IgD-negative memory B cell (primary cell): ENCODE measurements at regions not wholly inside any gene's neighbourhood (a gene's known extent, or its start where the extent isn't known, plus 50 kb on each side); places are given as distances from the start of the nearest gene placed in this dataset.
"Not testable (repeated sequence)": the region's sequence is repeated elsewhere in the genome, so short reads cannot be mapped to it uniquely, and the experiment has no call there.

Experiments used
- H3K27ac Mint-ChIP-seq, 3 donors: one replicate each; pipeline ENCODE4 v1.8.0; 2020 to 2022; ENCODE audit warnings: mild to moderate bottlenecking in 3 of 3, mixed read lengths in 3 of 3, moderate library complexity in 1 of 3
- H3K27me3 Mint-ChIP-seq: one replicate; pipeline ENCODE4 v1.8.0; 2021; ENCODE audit warnings: mixed read lengths
- H3K36me3 Mint-ChIP-seq: one replicate; pipeline ENCODE4 v1.8.0; 2020; ENCODE audit warnings: mild to moderate bottlenecking, mixed read lengths
- H3K4me1 Mint-ChIP-seq, 3 donors: one replicate each; pipeline ENCODE4 v1.8.0; 2020 to 2022; ENCODE audit warnings: mixed read lengths in 3 of 3, mild to moderate bottlenecking in 1 of 3
- H3K4me3 Mint-ChIP-seq, 4 donors: one replicate each; pipeline ENCODE4 v1.8.0; 2020 to 2022; ENCODE audit warnings: mild to moderate bottlenecking in 4 of 4, mixed read lengths in 4 of 4, moderate library complexity in 3 of 4
- H3K9me3 Mint-ChIP-seq, 3 donors: one replicate each; pipeline ENCODE4 v1.8.0; 2020 to 2021; ENCODE audit warnings: mixed read lengths in 3 of 3, mild to moderate bottlenecking in 1 of 3

DNA sequence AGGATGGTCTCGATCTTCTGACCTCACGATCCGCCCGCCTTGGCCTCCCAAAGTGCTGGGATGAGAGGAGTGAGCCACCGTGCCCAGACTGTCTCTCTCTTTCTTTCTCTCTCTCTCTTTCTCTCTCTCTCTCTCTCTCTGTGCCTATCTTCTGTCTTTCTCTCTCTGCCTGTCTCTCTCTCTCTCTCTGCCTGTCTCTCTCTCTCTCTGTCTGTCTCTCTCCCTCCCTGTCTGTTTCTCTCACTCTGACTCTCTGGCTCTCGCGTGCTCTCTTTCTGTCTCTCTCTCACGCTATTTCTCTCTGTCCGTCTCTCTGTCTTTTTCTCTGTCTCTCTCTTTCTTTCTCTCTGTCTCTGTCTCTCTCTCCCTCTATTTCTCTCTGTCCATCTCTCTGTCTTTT is 3911.2 kb upstream of the OR11H1 start:
- no peak overlapping the region for H3K27ac Mint-ChIP-seq
- no peak overlapping the region for H3K4me3 Mint-ChIP-seq
- peaks cover 2% of the 10 kb centered on the region for H3K36me3 Mint-ChIP-seq
- peaks cover 22 to 40% (median 28%) of the 10 kb centered on the region in 3 donors for H3K9me3 Mint-ChIP-seq
- H3K4me1 Mint-ChIP-seq: no peaks in the 10 kb centered on the region
- H3K27me3 Mint-ChIP-seq: no peaks in the 10 kb centered on the region

GRCh38 chr22:11618322-11618662 is 3909.7 kb upstream of the OR11H1 start:
- peaks cover 26 to 41% (median 27%) of the 10 kb centered on the region in 3 donors for H3K9me3 Mint-ChIP-seq
- H3K4me3 Mint-ChIP-seq, H3K27ac Mint-ChIP-seq, H3K27me3 Mint-ChIP-seq, H3K36me3 Mint-ChIP-seq, H3K4me1 Mint-ChIP-seq: not testable (repeated sequence)

- peaks cover 26 to 41% (median 27%) of the 10 kb centered on the region in 3 donors for H3K9me3 Mint-ChIP-seq
- H3K27ac Mint-ChIP-seq, H3K4me3 Mint-ChIP-seq, H3K36me3 Mint-ChIP-seq, H3K27me3 Mint-ChIP-seq, H3K4me1 Mint-ChIP-seq: not testable (repeated sequence)
These were observed 3909.3 kb upstream of the OR11H1 start for GRCh38 chr22:11618688-11619087.

- H3K27ac Mint-ChIP-seq, H3K4me1 Mint-ChIP-seq, H3K36me3 Mint-ChIP-seq, H3K27me3 Mint-ChIP-seq, H3K4me3 Mint-ChIP-seq: not testable (repeated sequence)
- H3K9me3 Mint-ChIP-seq: peaks cover 23 to 33% (median 25%) of the 10 kb centered on the region in 3 donors
These were observed 3906.8 kb upstream of the OR11H1 start for GRCh38 chr22:11620921-11621762.

- not testable (repeated sequence) for H3K4me3 Mint-ChIP-seq, H3K27ac Mint-ChIP-seq, H3K36me3 Mint-ChIP-seq, H3K4me1 Mint-ChIP-seq, H3K27me3 Mint-ChIP-seq
- H3K9me3 Mint-ChIP-seq: peaks cover 22 to 32% (median 26%) of the 10 kb centered on the region in 3 donors
These were observed 3905.2 kb upstream of the OR11H1 start for GRCh38 chr22:11622774-11623173.

DNA sequence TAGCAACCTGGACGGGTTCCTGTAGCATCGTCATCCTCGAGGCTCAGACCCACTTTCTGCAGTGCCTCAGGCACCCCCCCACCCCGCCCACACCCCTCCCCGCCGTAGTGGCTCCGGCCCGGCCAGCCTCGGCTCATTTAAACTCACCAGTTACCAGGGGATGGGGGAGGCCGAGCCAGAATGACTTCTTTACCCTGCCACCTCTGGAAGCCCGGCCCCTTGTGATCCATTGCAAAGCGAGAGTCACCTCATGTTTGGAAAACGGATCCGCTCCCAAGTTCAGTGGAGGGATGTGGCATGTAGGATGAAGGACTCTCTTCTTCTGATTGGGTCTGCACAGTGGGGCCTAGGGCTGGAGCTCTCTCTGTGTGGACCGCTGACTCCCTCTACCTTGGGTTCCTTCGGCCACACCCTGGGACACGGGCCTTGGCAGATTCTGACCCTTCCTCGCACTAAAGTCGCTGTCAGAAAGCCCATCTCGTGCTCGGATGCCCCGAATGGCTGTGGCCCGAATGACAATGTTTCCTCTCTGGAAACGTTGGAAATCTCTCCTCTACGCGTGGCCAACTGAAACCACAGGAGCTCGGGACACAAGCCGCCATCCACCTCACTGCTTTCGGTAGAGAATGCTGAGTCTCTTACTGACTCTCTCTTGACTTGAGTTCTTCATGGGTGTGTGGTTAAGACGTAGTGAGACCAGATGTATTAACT is 3902.1 kb upstream of the OR11H1 start:
- Mint-ChIP-seq H3K9me3 (peaks cover 17 to 22% (median 17%) of the 10 kb centered on the region in 3 donors), H3K27ac (peak overlapping the region in 1 of 3 donors; percentile 81), H3K4me3 (peak overlapping the region in 1 of 4 donors; percentile 35)
- not testable (repeated sequence) for H3K27me3 Mint-ChIP-seq, H3K4me1 Mint-ChIP-seq, H3K36me3 Mint-ChIP-seq

DNA sequence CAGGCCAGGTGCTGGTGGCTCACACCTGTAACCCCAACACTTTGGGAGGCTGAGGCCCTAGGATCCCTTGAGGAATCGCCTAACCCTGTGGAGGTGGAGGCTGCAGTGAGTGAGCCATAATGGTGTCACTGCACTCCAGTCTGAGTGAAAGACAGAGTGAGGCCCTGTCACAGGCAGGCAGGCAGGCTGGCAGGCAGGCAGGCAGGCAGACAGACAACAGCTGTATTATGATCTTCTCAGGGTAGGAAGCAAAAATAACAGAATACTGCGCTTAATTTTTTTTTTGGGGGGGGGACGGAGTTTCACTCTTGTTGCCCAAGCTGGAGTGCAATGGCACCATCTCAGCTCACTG is 3901.6 kb upstream of the OR11H1 start:
- Mint-ChIP-seq H3K27me3 (no peaks in the 10 kb centered on the region), H3K27ac (peak overlapping the region in 1 of 3 donors; percentile 81), H3K9me3 (peaks cover 17 to 24% (median 18%) of the 10 kb centered on the region in 3 donors), H3K4me1 (no peaks in the 10 kb centered on the region), H3K4me3 (peak overlapping the region in 1 of 4 donors; percentile 35), H3K36me3 (no peaks in the 10 kb centered on the region)

GRCh38 chr22:11627036-11627435 is 3901.0 kb upstream of the OR11H1 start:
- Mint-ChIP-seq H3K4me3 (peak overlapping the region in 1 of 4 donors; percentile 9), H3K9me3 (peaks cover 17 to 24% (median 18%) of the 10 kb centered on the region in 3 donors)
- H3K27me3 Mint-ChIP-seq, H3K4me1 Mint-ChIP-seq, H3K36me3 Mint-ChIP-seq, H3K27ac Mint-ChIP-seq: not testable (repeated sequence)

- no peak overlapping the region for H3K4me3 Mint-ChIP-seq
- H3K36me3 Mint-ChIP-seq: no peaks in the 10 kb centered on the region
- peaks cover 14 to 21% (median 18%) of the 10 kb centered on the region in 3 donors for H3K9me3 Mint-ChIP-seq
- H3K4me1 Mint-ChIP-seq: no peaks in the 10 kb centered on the region
- H3K27me3 Mint-ChIP-seq: no peaks in the 10 kb centered on the region
- no peak overlapping the region for H3K27ac Mint-ChIP-seq
These were observed 3900.6 kb upstream of the OR11H1 start for GRCh38 chr22:11627436-11627797.

DNA sequence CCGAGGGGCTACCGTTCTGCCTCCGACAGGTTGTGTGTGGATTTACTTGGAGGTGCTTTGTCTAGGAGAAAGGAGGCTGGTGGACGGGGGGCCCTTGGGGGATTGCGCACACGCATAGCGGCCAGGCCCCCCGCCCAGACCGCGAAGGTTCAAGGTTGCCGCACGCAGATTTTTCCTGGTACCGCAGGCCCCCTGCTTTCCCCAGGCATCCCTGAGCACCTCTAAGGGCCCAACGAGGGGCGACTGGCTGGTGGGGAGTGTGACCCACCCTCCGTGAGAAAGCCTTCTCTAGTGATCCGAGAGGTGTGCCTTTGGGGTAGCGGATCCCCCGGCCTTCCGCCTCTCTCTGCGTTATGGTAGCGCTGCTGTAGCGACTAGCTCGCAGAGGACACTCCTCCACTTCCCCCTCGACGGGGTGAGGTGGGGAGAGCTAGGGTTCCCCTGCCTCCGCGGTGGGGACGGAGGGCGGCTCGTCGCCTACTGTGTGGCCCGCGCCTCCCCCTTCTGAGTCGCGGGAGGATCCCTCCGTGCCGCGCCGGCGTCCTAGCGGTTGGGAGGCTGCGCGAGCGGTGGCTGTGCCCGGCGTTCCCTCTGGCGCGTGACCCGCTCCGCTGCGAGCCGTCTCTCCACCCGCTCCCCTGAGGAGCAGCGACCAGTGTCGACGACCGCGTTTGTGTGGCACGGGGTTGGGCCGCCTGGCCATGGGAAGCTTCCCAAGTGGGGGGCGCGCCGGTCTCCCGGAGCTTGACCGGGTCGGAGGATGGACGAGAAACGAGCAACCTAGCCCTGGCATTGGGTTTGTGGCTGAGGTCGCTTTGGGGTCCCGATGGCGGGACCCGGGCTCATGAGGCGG is 3900.0 kb upstream of the OR11H1 start:
- no peaks in the 10 kb centered on the region for H3K4me1 Mint-ChIP-seq
- H3K4me3 Mint-ChIP-seq: no peak overlapping the region
- H3K27ac Mint-ChIP-seq: no peak overlapping the region
- H3K9me3 Mint-ChIP-seq: peaks cover 13 to 20% (median 17%) of the 10 kb centered on the region in 3 donors
- no peaks in the 10 kb centered on the region for H3K36me3 Mint-ChIP-seq
- H3K27me3 Mint-ChIP-seq: no peaks in the 10 kb centered on the region

GRCh38 chr22:11628651-11629511 is 3899.1 kb upstream of the OR11H1 start:
- Mint-ChIP-seq H3K9me3 (peaks cover 13 to 20% (median 17%) of the 10 kb centered on the region in 3 donors), H3K27me3 (no peaks in the 10 kb centered on the region), H3K36me3 (no peaks in the 10 kb centered on the region), H3K4me1 (no peaks in the 10 kb centered on the region), H3K27ac (peak overlapping the region in 1 of 3 donors; percentile 5), H3K4me3 (no peak overlapping the region)

DNA sequence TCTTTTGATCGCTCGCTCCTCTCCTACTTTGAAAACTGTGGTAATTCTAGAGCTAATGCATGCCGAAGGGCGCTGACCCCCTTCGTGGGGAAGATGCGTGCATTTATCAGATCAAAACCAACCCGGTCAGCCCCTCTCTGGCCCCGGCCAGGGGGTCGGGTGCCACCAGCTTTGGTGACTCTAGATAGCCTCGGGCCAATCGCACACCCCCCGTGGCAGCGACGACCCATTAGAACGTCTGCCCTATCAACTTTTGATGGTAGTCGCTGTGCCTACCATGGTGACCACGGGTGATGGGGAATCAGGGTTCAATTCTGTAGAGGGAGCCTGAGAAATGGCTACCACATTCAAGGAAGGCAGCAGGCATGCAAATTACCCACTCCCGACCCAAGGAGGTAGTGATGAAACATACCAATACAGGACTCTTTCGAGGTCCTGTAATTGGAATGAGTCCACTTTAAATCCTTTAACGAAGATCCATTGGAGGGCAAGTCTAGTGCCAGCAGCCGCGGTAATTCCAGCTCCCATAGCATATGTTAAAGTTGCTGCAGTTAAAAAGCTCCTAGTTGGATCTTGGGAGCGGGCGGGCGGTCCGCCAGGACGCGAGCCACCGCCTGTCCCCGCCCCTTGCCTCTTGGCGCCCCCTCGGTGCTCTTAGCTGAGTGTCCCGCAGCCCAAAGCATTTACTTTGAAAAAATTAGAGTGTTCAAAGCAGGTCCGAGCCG is 3898.2 kb upstream of the OR11H1 start:
- Mint-ChIP-seq H3K9me3 (peaks cover 12 to 20% (median 17%) of the 10 kb centered on the region in 3 donors), H3K4me1 (no peaks in the 10 kb centered on the region), H3K27ac (no peak overlapping the region), H3K36me3 (no peaks in the 10 kb centered on the region), H3K4me3 (no peak overlapping the region), H3K27me3 (no peaks in the 10 kb centered on the region)

DNA sequence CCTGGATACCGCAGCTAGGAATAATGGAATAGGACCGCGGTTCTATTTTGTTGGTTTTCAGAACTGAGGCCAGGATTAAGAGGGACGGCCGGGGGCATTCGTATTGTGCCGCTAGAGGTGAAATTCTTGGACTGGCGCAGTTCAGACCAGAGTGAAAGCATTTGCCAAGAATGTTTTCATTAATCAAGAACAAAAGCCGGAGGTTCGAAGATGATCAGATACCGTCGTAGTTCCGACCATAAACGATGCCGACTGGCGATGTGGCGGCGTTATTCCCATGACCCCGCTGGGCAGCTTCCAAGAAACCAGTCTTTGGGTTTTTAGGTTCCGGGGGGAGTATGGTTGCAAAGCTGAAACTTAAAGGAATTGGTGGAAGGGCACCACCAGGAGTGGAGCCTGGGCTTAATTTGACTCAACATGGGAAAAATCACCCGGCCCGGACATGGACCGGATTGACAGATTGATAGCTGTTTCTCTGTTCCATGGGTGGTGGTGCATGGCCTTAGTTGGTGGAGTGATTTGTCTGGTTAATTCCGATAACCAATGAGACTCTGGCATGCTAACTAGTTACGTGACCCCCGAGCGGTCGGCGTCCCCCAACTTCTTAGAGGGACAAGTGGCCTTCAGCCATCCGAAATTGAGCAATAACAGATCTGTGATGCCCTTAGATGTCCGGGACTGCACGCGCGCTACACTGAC is 3897.5 kb upstream of the OR11H1 start:
- not testable (repeated sequence) for H3K4me3 Mint-ChIP-seq, H3K27me3 Mint-ChIP-seq, H3K36me3 Mint-ChIP-seq, H3K4me1 Mint-ChIP-seq, H3K27ac Mint-ChIP-seq
- peaks cover 12 to 20% (median 17%) of the 10 kb centered on the region in 3 donors for H3K9me3 Mint-ChIP-seq
